Tibial artery (tissue), 4 donors: ENCODE measurements at regions not wholly inside any gene's neighbourhood (a gene's known extent, or its start where the extent isn't known, plus 50 kb on each side); places are given as distances from the start of the nearest gene placed in this dataset.

ENCODE experiments used
- DNase-seq, 2 donors: peaks; one replicate each; pipeline ENCODE4 v3.0.0-alpha.2; 2019
- H3K27ac ChIP-seq, 2 donors: fragments of 200-600 bp; sonication (generic) in 1 of 2; 1 replicate in 1 of 2; 2 replicates in 1 of 2; pipeline ENCODE4 v1.5.1; 2018 to 2019; ENCODE audit warnings: mild to moderate bottlenecking in 1 of 2
- H3K27me3 ChIP-seq, 2 donors: fragments of 200-600 bp; sonication (generic) in 1 of 2; one replicate each; pipeline versions ENCODE4 v1.5.1 to v1.6.0; 2016 to 2019
- H3K36me3 ChIP-seq, 3 donors: fragments of 200-600 bp; sonication (generic) in 2 of 3; one replicate each; pipeline ENCODE4 v1.5.1; 2016 to 2019; ENCODE audit warnings: mild to moderate bottlenecking in 2 of 3
- H3K4me1 ChIP-seq, 4 donors: fragments of 200-600 bp; sonication (generic) in 2 of 4; 1 replicate in 3 of 4; 2 replicates in 1 of 4; pipeline ENCODE4 v1.5.1; 2016 to 2019
- H3K4me3 ChIP-seq, 2 donors: fragments of 200-600 bp; sonication (generic) in 1 of 2; 1 replicate in 1 of 2; 2 replicates in 1 of 2; pipeline ENCODE4 v1.5.1; 2018 to 2019; ENCODE audit warnings: mild to moderate bottlenecking in 2 of 2
- H3K9me3 ChIP-seq, 3 donors: fragments of 200-600 bp; sonication (generic) in 1 of 3; one replicate each; pipeline ENCODE4 v1.5.1; 2016 to 2019
- intact Hi-C: fragments of 100-400 bp; cut with DNase I; formaldehyde crosslinking; loops from one replicate; pipeline ENCODE4 v1.15.0; 2023; ENCODE audit warnings: low total_unique reads
- TF ChIP-seq, protein P1 (sequence below), 2 experiments: fragments of 200-600 bp in 1 of 2; fragments of 450-650 bp in 1 of 2; IDR thresholded peaks; one replicate each; pipeline ENCODE4 v1.5.1; 2017 to 2019; ENCODE audit warnings: antibody characterized with exemption in 2 of 2, mild to moderate bottlenecking in 1 of 2, moderate library complexity in 1 of 2

- no peaks in the 10 kb centered on the region for H3K27me3 ChIP-seq
- H3K27ac ChIP-seq: no peak overlapping the region
- DNase-seq: no peak
- no peaks in the 10 kb centered on the region for H3K4me1 ChIP-seq
- TF ChIP-seq, protein P1, sequence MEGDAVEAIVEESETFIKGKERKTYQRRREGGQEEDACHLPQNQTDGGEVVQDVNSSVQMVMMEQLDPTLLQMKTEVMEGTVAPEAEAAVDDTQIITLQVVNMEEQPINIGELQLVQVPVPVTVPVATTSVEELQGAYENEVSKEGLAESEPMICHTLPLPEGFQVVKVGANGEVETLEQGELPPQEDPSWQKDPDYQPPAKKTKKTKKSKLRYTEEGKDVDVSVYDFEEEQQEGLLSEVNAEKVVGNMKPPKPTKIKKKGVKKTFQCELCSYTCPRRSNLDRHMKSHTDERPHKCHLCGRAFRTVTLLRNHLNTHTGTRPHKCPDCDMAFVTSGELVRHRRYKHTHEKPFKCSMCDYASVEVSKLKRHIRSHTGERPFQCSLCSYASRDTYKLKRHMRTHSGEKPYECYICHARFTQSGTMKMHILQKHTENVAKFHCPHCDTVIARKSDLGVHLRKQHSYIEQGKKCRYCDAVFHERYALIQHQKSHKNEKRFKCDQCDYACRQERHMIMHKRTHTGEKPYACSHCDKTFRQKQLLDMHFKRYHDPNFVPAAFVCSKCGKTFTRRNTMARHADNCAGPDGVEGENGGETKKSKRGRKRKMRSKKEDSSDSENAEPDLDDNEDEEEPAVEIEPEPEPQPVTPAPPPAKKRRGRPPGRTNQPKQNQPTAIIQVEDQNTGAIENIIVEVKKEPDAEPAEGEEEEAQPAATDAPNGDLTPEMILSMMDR (IDR thresholded peaks at IDR 0.05): no peak
- no peaks in the 10 kb centered on the region for H3K9me3 ChIP-seq
- intact Hi-C loops: no loop called here
- H3K4me3 ChIP-seq: no peak overlapping the region
- H3K36me3 ChIP-seq: no peaks in the 10 kb centered on the region
These were observed 314.3 kb upstream of the HTR2A start for GRCh38 chr13:47211106-47211505.

DNA sequence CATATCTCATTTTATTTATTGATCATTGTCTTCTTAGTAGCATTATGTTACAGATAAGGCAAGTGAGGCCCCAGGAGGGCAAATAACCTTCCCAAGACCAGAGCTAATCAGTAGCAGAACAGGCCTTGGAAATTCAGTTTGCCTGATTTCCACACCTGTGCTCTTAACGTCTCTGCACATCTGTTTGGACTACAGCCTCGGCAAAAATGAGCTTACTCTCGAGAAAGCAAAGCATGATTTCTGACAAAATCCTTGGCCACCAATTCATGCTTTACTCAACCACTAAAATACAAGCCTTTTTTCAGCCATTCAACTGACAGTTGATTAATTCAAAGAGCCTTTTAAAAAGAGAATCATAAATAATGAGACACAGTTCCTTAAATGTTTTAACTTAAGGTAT is 309.3 kb upstream of the HTR2A start:
- Histone ChIP-seq H3K27ac (no peak overlapping the region), H3K36me3 (no peaks in the 10 kb centered on the region), H3K4me1 (no peaks in the 10 kb centered on the region), H3K9me3 (no peaks in the 10 kb centered on the region), H3K27me3 (no peaks in the 10 kb centered on the region), H3K4me3 (no peak overlapping the region)
- intact Hi-C loops: no loop called here
- no peak for DNase-seq
- TF ChIP-seq, protein P1 (IDR thresholded peaks at IDR 0.05): no peak

DNA sequence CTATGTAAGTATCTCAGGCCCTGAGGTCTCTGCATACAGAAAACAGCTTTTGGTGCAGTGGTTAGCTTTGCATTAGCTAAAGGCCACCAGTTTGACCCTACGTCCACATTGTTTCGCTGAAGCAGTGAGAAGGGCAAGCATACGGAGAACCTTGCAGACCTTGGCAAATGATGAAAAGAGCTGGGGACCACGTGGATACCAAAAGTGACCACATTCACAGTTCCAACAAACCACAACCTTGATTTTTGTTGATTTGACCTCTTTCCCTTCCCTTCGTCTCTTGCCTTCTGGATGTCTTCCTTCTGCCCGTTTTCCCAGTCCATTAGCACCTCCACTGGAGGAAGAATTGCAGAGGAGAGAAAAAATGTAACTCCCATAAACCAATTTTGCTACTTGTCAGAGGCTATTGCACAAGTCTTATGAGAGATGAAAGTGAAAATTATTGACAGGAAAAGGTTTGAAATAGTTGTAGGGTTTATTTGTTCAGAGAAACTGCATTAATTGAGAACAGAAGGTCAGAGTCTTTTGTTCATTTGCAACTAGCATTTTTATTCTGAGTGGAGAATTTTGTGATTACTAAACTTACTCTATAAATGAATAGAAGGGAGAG is 293.9 kb upstream of the HTR2A start:
- no peak for DNase-seq
- Histone ChIP-seq H3K4me3 (no peak overlapping the region), H3K9me3 (no peaks in the 10 kb centered on the region), H3K36me3 (no peaks in the 10 kb centered on the region), H3K4me1 (no peaks in the 10 kb centered on the region), H3K27ac (no peak overlapping the region), H3K27me3 (no peaks in the 10 kb centered on the region)
- intact Hi-C loops: no loop called here
- TF ChIP-seq, protein P1 (IDR thresholded peaks at IDR 0.05): no peak

GRCh38 chr13:47188802-47189201 is 291.9 kb upstream of the HTR2A start:
- no peak overlapping the region for H3K27ac ChIP-seq
- intact Hi-C loops: no loop called here
- H3K36me3 ChIP-seq: no peaks in the 10 kb centered on the region
- H3K4me1 ChIP-seq: peaks cover 0 to 7% (median 3%) of the 10 kb centered on the region in 4 donors
- TF ChIP-seq, protein P1 (IDR thresholded peaks at IDR 0.05): no peak
- DNase-seq: no peak
- no peaks in the 10 kb centered on the region for H3K27me3 ChIP-seq
- H3K4me3 ChIP-seq: no peak overlapping the region
- no peaks in the 10 kb centered on the region for H3K9me3 ChIP-seq

DNA sequence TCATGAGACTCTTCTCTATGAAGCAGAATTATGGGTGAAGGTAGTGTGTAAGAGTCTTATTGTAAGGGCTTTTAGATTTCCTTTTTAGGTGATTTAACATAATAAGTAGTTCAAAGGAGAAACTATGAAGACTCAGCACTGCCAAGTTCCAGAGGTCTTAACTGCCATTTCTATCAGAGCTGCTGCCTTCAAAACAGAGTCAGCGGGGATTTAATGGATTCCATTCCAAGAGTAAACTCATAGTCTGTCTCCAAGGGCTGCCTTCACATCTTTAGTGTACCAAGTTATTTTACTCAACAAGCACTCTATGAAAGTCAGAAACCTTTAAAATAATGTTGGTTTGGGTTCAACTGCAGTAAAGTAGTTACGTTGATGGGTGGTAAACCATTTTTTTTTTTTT is 289.6 kb upstream of the HTR2A start:
- H3K27ac ChIP-seq: no peak overlapping the region
- H3K9me3 ChIP-seq: no peaks in the 10 kb centered on the region
- H3K27me3 ChIP-seq: no peaks in the 10 kb centered on the region
- H3K36me3 ChIP-seq: no peaks in the 10 kb centered on the region
- no peak overlapping the region for H3K4me3 ChIP-seq
- intact Hi-C loops: no loop called here
- TF ChIP-seq, protein P1 (IDR thresholded peaks at IDR 0.05): no peak
- no peak for DNase-seq
- peaks cover 0 to 7% (median 3%) of the 10 kb centered on the region in 4 donors for H3K4me1 ChIP-seq

DNA sequence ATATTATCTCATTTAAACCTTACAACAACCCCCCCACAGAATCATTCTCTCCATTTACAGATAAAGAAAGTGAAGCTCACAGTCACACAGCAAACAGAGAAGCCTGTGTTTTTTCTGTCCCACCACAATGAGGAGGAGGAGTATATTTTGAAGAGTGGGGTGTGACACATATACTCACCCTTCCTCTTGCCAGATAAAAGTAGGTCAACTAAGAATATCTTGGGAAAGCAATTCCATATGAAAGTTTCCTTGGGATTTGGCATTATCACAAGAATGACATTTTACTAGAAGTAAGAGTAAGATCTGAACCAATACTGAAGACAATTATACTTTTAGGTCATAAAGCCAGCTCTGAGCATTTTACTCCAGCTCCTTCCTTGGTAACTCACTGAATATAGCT is 287.5 kb upstream of the HTR2A start:
- Histone ChIP-seq H3K9me3 (no peaks in the 10 kb centered on the region), H3K27ac (no peak overlapping the region), H3K4me3 (no peak overlapping the region), H3K36me3 (no peaks in the 10 kb centered on the region), H3K27me3 (no peaks in the 10 kb centered on the region), H3K4me1 (peaks cover 0 to 7% (median 3%) of the 10 kb centered on the region in 4 donors)
- DNase-seq: no peak
- intact Hi-C loops: no loop called here
- TF ChIP-seq, protein P1 (IDR thresholded peaks at IDR 0.05): no peak
